ENCODE measurements at regions not wholly inside any gene's neighbourhood (a gene's known extent, or its start where the extent isn't known, plus 50 kb on each side); places are given as distances from the start of the nearest gene placed in this dataset.

- ATAC-seq (no peak), DNase-seq (no peak)
- Histone ChIP-seq H3K4me1 (ENCODE audit: control insufficient read depth, insufficient read depth, low read length) (no peaks in the 10 kb centered on the region), H3K27ac (ENCODE audit: low read length) (no peak overlapping the region), H3K27me3 (ENCODE audit: control insufficient read depth, insufficient read depth) (no peaks in the 10 kb centered on the region), H3K9me3 (ENCODE audit: control insufficient read depth, low read length) (no peaks in the 10 kb centered on the region), H3K4me3 (ENCODE audit: low read length) (no peak overlapping the region)
- intact Hi-C loops (cut with DNase I) = no loop called here
- 53% methylated on average over 4 of the region's 4 CpGs for WGBS
Observed at GRCh38 chr9:97747201-97747965, 50.2 kb upstream of the XPA start.

GRCh38 chr9:97748525-97748924, 51.4 kb upstream of the XPA start:
- ATAC-seq (no peak), DNase-seq (no peak)
- H3K27ac ChIP-seq (ENCODE audit: low read length) = no peak overlapping the region
- H3K27me3 ChIP-seq (ENCODE audit: control insufficient read depth, insufficient read depth) = no peaks in the 10 kb centered on the region
- H3K9me3 ChIP-seq (ENCODE audit: control insufficient read depth, low read length) = no peaks in the 10 kb centered on the region
- H3K4me1 ChIP-seq (ENCODE audit: control insufficient read depth, insufficient read depth, low read length) = no peaks in the 10 kb centered on the region
- WGBS = 24% methylated on average over 1 of the region's 1 CpG
- intact Hi-C loops (cut with DNase I) = no loop called here
- no peak overlapping the region for H3K4me3 ChIP-seq (ENCODE audit: low read length)

- DNase-seq (no peak), ATAC-seq (no peak)
- intact Hi-C loops (cut with DNase I) = no loop called here
- Histone ChIP-seq H3K9me3 (ENCODE audit: control insufficient read depth, low read length) (no peaks in the 10 kb centered on the region), H3K27ac (ENCODE audit: low read length) (no peak overlapping the region), H3K4me1 (ENCODE audit: control insufficient read depth, insufficient read depth, low read length) (no peaks in the 10 kb centered on the region), H3K27me3 (ENCODE audit: control insufficient read depth, insufficient read depth) (no peaks in the 10 kb centered on the region), H3K4me3 (ENCODE audit: low read length) (no peak overlapping the region)
- 76% methylated on average over 3 of the region's 3 CpGs for WGBS
Observed at GRCh38 chr9:97749928-97750327, 52.8 kb upstream of the XPA start.

GRCh38 chr9:97751531-97751930, 54.4 kb upstream of the XPA start:
- no peak for ATAC-seq

GRCh38 chr9:97752274-97752673, 55.1 kb upstream of the XPA start:
- WGBS = 87% methylated on average over 2 of the region's 2 CpGs
- H3K27me3 ChIP-seq (ENCODE audit: control insufficient read depth, insufficient read depth) = no peaks in the 10 kb centered on the region
- H3K27ac ChIP-seq (ENCODE audit: low read length) = no peak overlapping the region
- H3K9me3 ChIP-seq (ENCODE audit: control insufficient read depth, low read length) = no peaks in the 10 kb centered on the region
- no peaks in the 10 kb centered on the region for H3K4me1 ChIP-seq (ENCODE audit: control insufficient read depth, insufficient read depth, low read length)
- ATAC-seq (no peak), DNase-seq (no peak)
- intact Hi-C loops (cut with DNase I) = no loop called here
- no peak overlapping the region for H3K4me3 ChIP-seq (ENCODE audit: low read length)

More at GRCh38 chr9:97751531-97751930, 54.4 kb upstream of the XPA start:
- intact Hi-C loops (cut with DNase I) = no loop called here
- Histone ChIP-seq H3K4me3 (ENCODE audit: low read length) (no peak overlapping the region), H3K27ac (ENCODE audit: low read length) (no peak overlapping the region), H3K4me1 (ENCODE audit: control insufficient read depth, insufficient read depth, low read length) (no peaks in the 10 kb centered on the region), H3K27me3 (ENCODE audit: control insufficient read depth, insufficient read depth) (no peaks in the 10 kb centered on the region), H3K9me3 (ENCODE audit: control insufficient read depth, low read length) (no peaks in the 10 kb centered on the region)
- no peak for DNase-seq

- H3K4me1 ChIP-seq (ENCODE audit: control insufficient read depth, insufficient read depth, low read length) = no peaks in the 10 kb centered on the region
- H3K27me3 ChIP-seq (ENCODE audit: control insufficient read depth, insufficient read depth) = no peaks in the 10 kb centered on the region
- intact Hi-C loops (cut with DNase I) = no loop called here
- no peak for DNase-seq
- no peaks in the 10 kb centered on the region for H3K9me3 ChIP-seq (ENCODE audit: control insufficient read depth, low read length)
- no peak for ATAC-seq
- H3K4me3 ChIP-seq (ENCODE audit: low read length) = no peak overlapping the region
- no peak overlapping the region for H3K27ac ChIP-seq (ENCODE audit: low read length)
Observed at GRCh38 chr9:97753364-97753763, 56.2 kb upstream of the XPA start.

GRCh38 chr9:97753975-97754374, 56.8 kb upstream of the XPA start:
- Histone ChIP-seq H3K27ac (ENCODE audit: low read length) (no peak overlapping the region), H3K27me3 (ENCODE audit: control insufficient read depth, insufficient read depth) (no peaks in the 10 kb centered on the region), H3K4me3 (ENCODE audit: low read length) (no peak overlapping the region), H3K4me1 (ENCODE audit: control insufficient read depth, insufficient read depth, low read length) (no peaks in the 10 kb centered on the region), H3K9me3 (ENCODE audit: control insufficient read depth, low read length) (no peaks in the 10 kb centered on the region)
- DNase-seq (no peak), ATAC-seq (no peak)
- intact Hi-C loops (cut with DNase I) = no loop called here
- 78% methylated on average over 2 of the region's 2 CpGs for WGBS

- intact Hi-C loops (cut with DNase I) = no loop called here
- H3K9me3 ChIP-seq (ENCODE audit: control insufficient read depth, low read length) = no peaks in the 10 kb centered on the region
- H3K27me3 ChIP-seq (ENCODE audit: control insufficient read depth, insufficient read depth) = no peaks in the 10 kb centered on the region
- no peak overlapping the region for H3K4me3 ChIP-seq (ENCODE audit: low read length)
- DNase-seq = peak in 2 of 3 donors; percentile 36 to 62
- WGBS = 65% methylated on average over 4 of the region's 4 CpGs
- ATAC-seq = peak; percentile 65 to 74
- no peaks in the 10 kb centered on the region for H3K4me1 ChIP-seq (ENCODE audit: control insufficient read depth, insufficient read depth, low read length)
- peak overlapping the region; percentile 66 for H3K27ac ChIP-seq (ENCODE audit: low read length)
Observed at GRCh38 chr9:97755618-97756267, 58.6 kb upstream of the XPA start.

- no peak overlapping the region for H3K4me3 ChIP-seq (ENCODE audit: low read length)
- H3K27me3 ChIP-seq (ENCODE audit: control insufficient read depth, insufficient read depth) = no peaks in the 10 kb centered on the region
- no peaks in the 10 kb centered on the region for H3K9me3 ChIP-seq (ENCODE audit: control insufficient read depth, low read length)
- ATAC-seq (no peak), DNase-seq (peak in 1 of 3 donors; percentile 35)
- intact Hi-C loops (cut with DNase I) = no loop called here
- H3K27ac ChIP-seq (ENCODE audit: low read length) = no peak overlapping the region
- no peaks in the 10 kb centered on the region for H3K4me1 ChIP-seq (ENCODE audit: control insufficient read depth, insufficient read depth, low read length)
- WGBS = 54% methylated on average over 3 of the region's 3 CpGs
Observed at GRCh38 chr9:97756991-97757390, 59.9 kb upstream of the XPA start.

GRCh38 chr9:97758334-97758916, 61.3 kb upstream of the XPA start:
- intact Hi-C loops (cut with DNase I) = no loop called here
- WGBS = 64% methylated on average over 7 of the region's 7 CpGs
- Histone ChIP-seq H3K27ac (ENCODE audit: low read length) (no peak overlapping the region), H3K27me3 (ENCODE audit: control insufficient read depth, insufficient read depth) (no peaks in the 10 kb centered on the region), H3K4me1 (ENCODE audit: control insufficient read depth, insufficient read depth, low read length) (no peaks in the 10 kb centered on the region), H3K9me3 (ENCODE audit: control insufficient read depth, low read length) (no peaks in the 10 kb centered on the region), H3K4me3 (ENCODE audit: low read length) (no peak overlapping the region)
- DNase-seq (no peak), ATAC-seq (no peak)

GRCh38 chr9:97759581-97760288, 62.6 kb upstream of the XPA start:
- no peaks in the 10 kb centered on the region for H3K4me1 ChIP-seq (ENCODE audit: control insufficient read depth, insufficient read depth, low read length)
- intact Hi-C loops (cut with DNase I) = no loop called here
- no peak overlapping the region for H3K4me3 ChIP-seq (ENCODE audit: low read length)
- DNase-seq (peak in 2 of 3 donors; percentile 62 to 69), ATAC-seq (peak; percentile 30 to 55)
- H3K27ac ChIP-seq (ENCODE audit: low read length) = no peak overlapping the region
- 48% methylated on average over 5 of the region's 5 CpGs for WGBS
- H3K9me3 ChIP-seq (ENCODE audit: control insufficient read depth, low read length) = no peaks in the 10 kb centered on the region
- H3K27me3 ChIP-seq (ENCODE audit: control insufficient read depth, insufficient read depth) = no peaks in the 10 kb centered on the region
